Fibroblast of skin of abdomen (primary cell): ENCODE measurements at regions not wholly inside any gene's neighbourhood (a gene's known extent, or its start where the extent isn't known, plus 50 kb on each side); places are given as distances from the start of the nearest gene placed in this dataset.
"Not testable (repeated sequence)": the region's sequence is repeated elsewhere in the genome, so short reads cannot be mapped to it uniquely, and the experiment has no call there.

Source experiments
- DNase-seq: peaks from one replicate; pipeline ENCODE4 v3.0.0-alpha.2; 2013

- no peak for DNase-seq
These were observed 542.6 kb downstream of the CSNK1G3 start for GRCh38 chr5:124054564-124054963.

- no peak for DNase-seq
These were observed 541.4 kb downstream of the CSNK1G3 start for GRCh38 chr5:124053340-124053739.

GRCh38 chr5:124052201-124052600 is 540.2 kb downstream of the CSNK1G3 start:
- DNase-seq, result no peak

DNA sequence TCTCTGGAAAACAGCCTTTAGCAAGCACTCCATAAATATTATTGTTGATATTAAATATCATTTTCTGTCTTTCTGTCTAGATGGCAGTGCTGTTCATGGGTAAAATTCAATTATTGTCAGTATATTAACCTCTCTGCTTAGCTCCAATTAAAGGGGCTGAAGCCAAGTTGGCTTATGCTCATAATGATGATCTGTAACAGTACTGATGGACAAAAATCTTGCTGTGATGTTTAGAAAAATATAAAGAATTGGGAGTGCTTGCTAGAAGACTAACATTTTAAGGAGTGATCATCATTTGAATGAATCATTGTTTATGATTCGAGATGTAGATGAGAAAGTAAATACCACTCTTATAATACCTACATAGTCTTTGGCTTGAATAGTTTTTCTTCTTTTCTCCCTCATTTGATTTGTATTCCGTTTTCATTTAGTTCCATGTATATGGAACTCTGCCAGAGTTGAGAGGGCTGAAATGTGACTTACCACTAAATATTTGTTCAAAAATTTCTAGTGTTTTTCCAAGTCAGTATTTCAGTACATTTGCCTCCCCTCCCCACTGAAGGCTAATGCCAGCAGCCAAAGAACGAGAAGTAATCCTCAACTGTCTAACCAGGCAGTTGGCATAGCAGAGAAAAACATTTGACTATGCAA is 538.3 kb downstream of the CSNK1G3 start:
- DNase-seq, result no peak

- no peak for DNase-seq
These were observed 533.4 kb downstream of the CSNK1G3 start for GRCh38 chr5:124045412-124045811.

- DNase-seq, result no peak
These were observed 532.6 kb downstream of the CSNK1G3 start for GRCh38 chr5:124044613-124045012.

GRCh38 chr5:124043456-124043855 is 531.5 kb downstream of the CSNK1G3 start:
- DNase-seq, result no peak

DNA sequence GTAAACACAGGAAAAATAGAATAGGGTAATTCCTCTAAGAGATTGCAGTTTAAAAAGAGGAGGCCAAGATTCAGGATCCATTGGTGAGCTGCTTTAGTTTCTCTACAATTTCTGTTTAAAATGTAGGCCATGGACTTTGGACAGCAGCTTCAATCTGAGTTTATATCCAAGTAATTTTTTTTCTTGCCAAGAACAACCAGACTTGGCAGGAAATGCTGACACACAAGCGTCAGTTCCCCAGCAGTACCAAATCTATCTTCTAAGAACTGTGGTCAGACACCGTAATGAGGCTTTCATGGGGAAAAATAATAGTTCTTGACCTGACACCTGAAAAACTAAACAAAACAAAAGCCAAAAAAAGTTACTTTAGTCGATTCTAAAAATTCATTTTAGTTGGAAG is 528.8 kb downstream of the CSNK1G3 start:
- DNase-seq, result peak; percentile 54

DNA sequence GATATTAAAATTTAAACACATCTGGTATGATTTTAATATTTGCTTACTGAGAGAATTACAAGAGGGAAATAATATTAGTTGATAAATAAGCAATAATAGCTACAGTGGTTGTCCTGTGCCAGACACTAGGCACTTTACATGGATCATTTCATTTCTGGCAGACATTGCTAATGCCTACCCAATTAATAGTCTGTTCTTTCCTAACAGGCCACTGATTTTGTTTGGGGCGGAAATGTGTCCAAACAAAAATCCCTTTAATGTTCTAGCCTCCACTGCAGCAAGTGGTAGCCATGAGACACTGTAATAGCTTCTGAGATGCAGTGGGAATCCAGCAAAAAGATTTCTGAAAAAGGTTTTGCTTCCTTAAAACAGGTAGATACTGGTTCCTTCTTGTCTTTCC is 527.4 kb downstream of the CSNK1G3 start:
- no peak for DNase-seq

DNA sequence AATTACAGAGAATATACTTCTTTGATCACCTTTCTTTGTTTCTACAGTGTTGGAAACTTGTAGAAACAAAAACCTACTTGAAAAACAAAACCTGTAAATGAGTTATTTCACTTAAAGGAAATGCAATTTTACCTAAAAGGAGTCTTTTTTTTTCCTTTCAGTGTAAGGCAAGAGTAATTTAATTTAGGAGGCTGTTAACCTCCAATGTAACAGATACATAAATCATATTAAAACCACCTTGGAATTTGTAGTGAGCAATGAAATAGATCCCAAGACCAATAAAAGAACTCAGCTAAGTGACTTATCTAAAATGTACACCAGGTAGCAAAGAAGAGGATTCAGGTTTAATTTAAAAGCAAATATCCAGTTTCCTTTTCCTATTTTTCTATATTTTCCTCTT is 524.8 kb downstream of the CSNK1G3 start:
- no peak for DNase-seq

DNA sequence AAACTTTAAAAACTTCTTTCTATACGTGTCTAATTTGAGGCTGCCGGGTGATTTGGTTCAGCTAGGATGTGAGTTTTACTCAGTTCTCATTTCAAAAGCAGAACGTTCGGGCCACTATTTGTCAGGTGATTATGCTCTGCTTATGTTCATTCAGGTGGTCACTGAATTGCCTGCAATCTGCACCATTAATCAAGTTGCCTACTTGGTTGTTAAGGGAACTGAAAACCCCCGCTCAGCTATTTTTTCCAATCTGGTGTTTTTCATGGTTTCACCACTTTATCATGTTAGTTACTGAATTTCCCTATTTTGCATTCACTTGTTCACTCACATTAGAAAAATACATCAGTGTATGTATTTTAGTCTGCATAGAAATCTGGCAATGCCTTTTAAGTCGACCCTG is 523.0 kb downstream of the CSNK1G3 start:
- no peak for DNase-seq

DNA sequence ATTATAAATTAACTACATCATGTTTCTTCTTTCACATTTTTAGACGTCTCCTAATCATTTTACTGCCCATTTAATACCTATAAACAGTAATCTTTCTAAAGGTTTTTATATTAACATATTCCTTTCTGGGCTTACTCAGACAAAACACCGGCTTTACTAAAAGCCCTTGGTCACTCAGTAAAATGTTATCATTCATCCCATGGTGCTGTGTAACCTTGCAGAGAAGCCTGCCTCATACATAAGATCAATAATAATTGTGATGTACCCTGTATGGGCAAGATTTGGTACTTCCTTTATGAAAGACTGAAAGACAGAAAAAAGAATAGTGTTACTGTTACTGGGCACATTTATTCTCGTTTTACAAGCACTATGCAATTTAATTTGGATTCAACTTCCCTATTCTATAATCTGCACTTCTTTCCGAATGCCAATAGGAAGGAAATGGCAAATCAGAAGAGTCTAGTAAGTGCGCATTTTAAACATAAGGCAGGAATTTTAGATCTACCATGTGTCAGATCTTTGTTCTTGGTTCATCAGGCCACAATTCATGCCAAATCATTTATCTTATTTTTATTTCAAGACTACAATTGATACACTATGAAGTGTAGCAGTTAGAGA is 522.2 kb downstream of the CSNK1G3 start:
- DNase-seq, result no peak

DNA sequence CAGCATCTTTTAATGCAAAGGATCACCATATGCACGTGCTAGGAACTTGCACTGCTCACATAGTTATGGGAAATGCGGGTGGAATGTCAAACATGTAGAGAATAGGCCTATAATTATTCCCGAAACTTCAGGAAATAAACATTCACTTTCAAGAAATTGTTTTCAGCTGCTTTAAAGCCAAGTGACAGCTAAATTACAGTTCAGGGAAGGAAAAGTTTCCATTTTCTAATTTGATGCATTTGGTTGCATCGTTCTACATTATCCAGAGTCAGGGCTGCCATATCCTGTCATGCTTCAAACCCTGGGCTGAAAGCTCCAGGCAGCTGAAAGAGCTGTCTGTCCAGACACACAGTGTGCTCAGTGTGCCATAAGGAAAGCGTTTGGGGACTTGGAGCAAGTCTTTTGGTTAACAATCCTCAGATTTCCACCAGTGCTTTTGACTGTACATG is 518.1 kb downstream of the CSNK1G3 start:
- peak; percentile 13 for DNase-seq

DNA sequence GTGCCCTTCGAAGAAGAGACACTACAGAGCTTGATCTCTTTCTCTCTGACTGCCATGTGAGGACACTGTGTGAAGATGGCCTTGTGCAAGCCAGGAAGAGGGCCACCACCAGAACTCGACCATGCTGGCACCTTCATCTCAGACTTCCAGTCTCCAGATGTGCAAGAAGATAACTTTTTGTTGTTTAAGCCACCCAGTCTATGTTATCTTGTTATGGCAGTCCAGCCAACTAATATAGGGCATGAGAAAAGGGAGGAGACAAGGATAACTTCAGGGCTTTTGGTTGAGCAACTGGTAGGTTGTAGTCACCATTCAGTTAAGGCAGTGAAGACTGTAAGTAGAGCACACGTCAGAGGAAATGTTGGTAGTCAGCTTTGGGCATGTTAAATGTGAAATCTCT is 515.5 kb downstream of the CSNK1G3 start:
- no peak for DNase-seq

GRCh38 chr5:124025306-124025845 is 513.4 kb downstream of the CSNK1G3 start:
- no peak for DNase-seq

DNA sequence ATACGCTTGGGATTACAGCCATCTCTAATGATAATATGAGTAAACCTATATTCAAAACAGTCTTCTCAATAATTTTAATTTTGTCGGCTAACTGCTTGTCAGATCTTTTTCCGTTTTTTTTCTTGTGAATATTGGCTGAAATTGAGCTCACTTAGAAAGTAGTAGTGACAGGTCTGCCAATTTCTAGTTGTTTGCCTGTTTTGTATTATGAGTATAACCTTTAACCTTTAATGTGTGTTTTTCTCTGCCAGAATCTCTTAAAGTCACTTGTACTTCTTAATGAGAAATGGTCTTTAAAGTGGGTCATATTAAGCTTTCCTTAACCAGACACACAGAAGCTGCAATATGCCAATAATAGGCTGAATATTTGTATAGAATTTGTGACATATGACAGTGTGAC is 511.0 kb downstream of the CSNK1G3 start:
- no peak for DNase-seq

DNA sequence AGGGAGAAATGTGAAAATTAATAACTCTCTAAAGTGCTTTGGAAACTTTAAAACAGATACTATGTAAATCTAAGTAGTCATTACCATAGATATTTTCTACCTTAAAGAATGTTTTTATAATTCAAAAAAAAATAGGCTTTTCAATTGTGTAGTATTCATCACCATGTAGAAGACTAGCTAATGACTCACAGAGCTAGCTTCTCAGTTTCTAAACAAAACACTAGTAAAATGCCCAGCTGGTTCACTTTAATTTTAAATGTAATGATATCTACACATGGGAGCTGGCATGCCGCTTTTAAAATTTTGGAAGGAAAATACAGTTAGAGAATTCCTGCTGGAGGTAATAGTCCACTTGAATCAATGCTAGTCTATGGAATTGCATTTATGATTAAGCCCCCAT is 509.8 kb downstream of the CSNK1G3 start:
- DNase-seq, result peak; percentile 13

DNA sequence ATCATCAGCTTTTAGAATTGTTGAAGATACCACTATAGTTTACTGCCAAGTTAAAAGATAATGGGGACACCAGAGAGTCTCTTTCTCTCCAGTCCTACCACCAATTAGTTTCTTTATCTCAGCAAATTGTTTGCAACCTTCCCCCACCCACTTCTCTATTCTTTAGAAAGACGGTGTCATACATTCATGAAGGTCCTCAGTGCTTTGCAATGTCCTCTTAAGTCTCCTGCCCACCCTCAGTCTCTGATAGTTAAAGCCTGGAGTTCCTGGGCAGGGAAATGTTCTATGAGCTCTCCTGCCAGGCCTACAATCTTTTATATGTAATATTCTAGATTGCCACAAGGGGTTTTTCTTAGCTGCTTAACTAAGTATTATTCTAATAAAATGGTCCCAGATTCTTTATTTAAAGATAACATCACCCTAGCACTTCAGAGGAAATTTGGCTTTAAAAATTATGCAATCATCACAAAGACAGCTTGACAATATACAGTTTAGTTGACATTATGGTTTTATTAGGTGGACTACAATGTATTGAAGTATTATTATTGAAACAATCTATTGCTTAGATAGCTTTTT is 509.2 kb downstream of the CSNK1G3 start:
- DNase-seq, result no peak

DNA sequence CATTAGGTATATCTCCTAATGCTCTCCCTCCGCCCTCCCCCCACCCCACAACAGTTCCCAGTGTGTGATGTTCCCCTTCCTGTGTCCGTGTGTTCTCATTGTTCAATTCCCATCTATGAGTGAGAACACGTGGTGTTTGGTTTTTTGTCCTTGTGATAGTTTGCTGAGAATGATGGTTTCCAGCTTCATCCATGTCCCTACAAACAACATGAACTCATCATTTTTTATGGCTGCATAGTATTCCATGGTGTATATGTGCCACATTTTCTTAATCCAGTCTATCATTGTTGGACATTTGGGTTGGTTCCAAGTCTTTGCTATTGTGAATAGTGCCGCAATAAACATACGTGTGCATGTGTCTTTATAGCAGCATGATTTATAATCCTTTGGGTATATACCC is 505.3 kb downstream of the CSNK1G3 start:
- not testable (repeated sequence) for DNase-seq

DNA sequence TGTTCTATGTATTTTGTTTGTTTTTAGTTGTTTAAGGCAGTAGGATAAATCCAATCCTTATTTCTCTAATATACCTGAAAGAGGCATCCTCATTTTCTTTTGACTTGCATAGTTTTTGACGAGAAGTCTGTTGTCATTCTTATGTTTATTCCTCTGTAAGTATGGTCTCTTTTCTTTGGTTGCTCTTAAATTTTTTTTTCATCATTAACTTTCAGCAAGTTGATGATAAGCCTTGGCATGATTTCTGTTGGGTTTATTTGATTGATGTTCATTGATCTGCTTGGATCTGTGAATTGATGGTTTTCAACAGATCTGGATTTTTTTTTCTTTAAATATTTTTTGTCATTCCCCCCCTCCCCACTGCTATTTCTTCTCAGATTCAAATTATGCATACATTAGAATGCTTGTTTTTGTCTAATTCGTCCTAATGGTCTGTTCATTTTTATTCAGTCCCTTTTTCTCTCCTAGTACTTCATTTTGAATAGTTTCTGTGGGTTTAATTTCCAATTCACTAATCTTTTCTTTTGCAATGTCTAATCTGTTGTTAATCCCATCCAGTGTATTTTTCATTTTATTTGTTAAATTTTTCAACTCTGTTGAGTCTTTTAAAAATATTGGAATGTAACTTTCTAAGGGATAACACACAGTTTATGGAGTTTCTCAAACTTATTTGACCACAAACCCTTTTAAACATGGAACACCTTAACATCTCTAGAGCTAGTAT is 495.9 kb downstream of the CSNK1G3 start:
- no peak for DNase-seq

GRCh38 chr5:124001036-124001615 is 489.1 kb downstream of the CSNK1G3 start:
- DNase-seq, result peak; percentile 33

GRCh38 chr5:124000538-124000937 is 488.6 kb downstream of the CSNK1G3 start:
- DNase-seq, result no peak
